Endodermal cell (in vitro differentiated cells): ENCODE measurements at regions not wholly inside any gene's neighbourhood (a gene's known extent, or its start where the extent isn't known, plus 50 kb on each side); places are given as distances from the start of the nearest gene placed in this dataset.
"Not testable (repeated sequence)": the region's sequence is repeated elsewhere in the genome, so short reads cannot be mapped to it uniquely, and the experiment has no call there.

ENCODE experiments used
- DNase-seq: peaks from one replicate; pipeline ENCODE4 v3.0.0-alpha.2; 2017
- H3K27ac ChIP-seq: 2 replicates; pipeline ENCODE4 v1.5.1; 2013; ENCODE audit warnings: mild to moderate bottlenecking, low read depth, low read length, moderate library complexity
- H3K27me3 ChIP-seq: 2 replicates; pipeline ENCODE4 v1.6.1; 2013; ENCODE audit warnings: mild to moderate bottlenecking, low read length, moderate library complexity; ENCODE audit not compliant: insufficient read depth, control insufficient read depth, poor library complexity, severe bottlenecking
- H3K36me3 ChIP-seq: 2 replicates; pipeline ENCODE4 v1.7.0; 2013; ENCODE audit warnings: mild to moderate bottlenecking, low read length, moderate library complexity; ENCODE audit not compliant: control insufficient read depth, insufficient read depth
- H3K4me1 ChIP-seq: one replicate; pipeline ENCODE4 v1.7.0; 2013; ENCODE audit warnings: low read length; ENCODE audit not compliant: control insufficient read depth, insufficient read depth
- H3K4me3 ChIP-seq: 2 replicates; pipeline ENCODE4 v1.5.1; 2013; ENCODE audit warnings: mild to moderate bottlenecking, low read length, moderate library complexity
- H3K9ac ChIP-seq: 2 replicates; pipeline ENCODE4 v1.6.1; 2013; ENCODE audit warnings: mild to moderate bottlenecking, low read length, moderate library complexity; ENCODE audit not compliant: poor library complexity, severe bottlenecking; ENCODE audit errors: extremely low read depth
- H3K9me3 ChIP-seq: 2 replicates; pipeline ENCODE4 v1.6.1; 2013; ENCODE audit warnings: mild to moderate bottlenecking, low read length, moderate library complexity; ENCODE audit not compliant: control insufficient read depth
- H3K27ac Mint-ChIP-seq: 2 replicates; pipeline ENCODE4 v1.8.0; 2020; ENCODE audit warnings: mixed read lengths
- H3K27me3 Mint-ChIP-seq: 2 replicates; pipeline ENCODE4 v1.8.0; 2021; ENCODE audit warnings: mild to moderate bottlenecking, mixed read lengths; ENCODE audit not compliant: insufficient read depth
- H3K36me3 Mint-ChIP-seq: 2 replicates; pipeline ENCODE4 v1.8.0; 2020; ENCODE audit warnings: low read depth, mixed read lengths
- H3K4me1 Mint-ChIP-seq: 2 replicates; pipeline ENCODE4 v1.8.0; 2020; ENCODE audit warnings: mixed read lengths
- H3K4me3 Mint-ChIP-seq: 2 replicates; pipeline ENCODE4 v1.8.0; 2020; ENCODE audit warnings: mild to moderate bottlenecking, moderate library complexity, mixed read lengths
- H3K9me3 Mint-ChIP-seq: 2 replicates; pipeline ENCODE4 v1.8.0; 2020; ENCODE audit warnings: mild to moderate bottlenecking, mixed read lengths
- CTCF ChIP-seq: fragments of 200-600 bp; sonication (generic); conservative IDR thresholded peaks from 2 replicates; pipeline ENCODE4 v1.5.0; 2021; ENCODE audit warnings: antibody characterized with exemption, mild to moderate bottlenecking
- WGBS, 2 experiments: methylation state at CpG; one replicate each; pipeline versions ENCODE4 v1.1.5 to v1.1.7; 2013; ENCODE audit warnings: missing lambda C conversion rate in 2 of 2, mixed read lengths in 1 of 2; ENCODE audit not compliant: insufficient coverage in 1 of 2, insufficient read length in 1 of 2; 5-methylcytosine and 5-hydroxymethylcytosine counted together

GRCh38 chrX:40808203-40808602 is 72.9 kb upstream of the MED14 start:
- WGBS, 2 experiments, result 96% methylated on average over 2 of the region's 2 CpGs; no CpG with 5 or more reads in 1 of the 2 experiments
- no peak for TF ChIP-seq CTCF
- Histone ChIP-seq H3K9ac (no peak overlapping the region), H3K36me3 (no peaks in the 10 kb centered on the region), H3K4me1 (no peaks in the 10 kb centered on the region), H3K9me3 (no peaks in the 10 kb centered on the region), H3K27ac (no peak overlapping the region), H3K4me3 (no peak overlapping the region), H3K27me3 (no peaks in the 10 kb centered on the region)
- Mint-ChIP-seq H3K27me3 (no peaks in the 10 kb centered on the region), H3K27ac (no peak overlapping the region), H3K36me3 (no peaks in the 10 kb centered on the region), H3K9me3 (peaks cover 34% of the 10 kb centered on the region), H3K4me1 (peaks cover 6% of the 10 kb centered on the region), H3K4me3 (no peak overlapping the region)
- DNase-seq, result no peak

- H3K9ac ChIP-seq, result no peak overlapping the region
- H3K9me3 ChIP-seq, result no peaks in the 10 kb centered on the region
- no peak overlapping the region for H3K4me3 Mint-ChIP-seq
- H3K27me3 ChIP-seq, result no peaks in the 10 kb centered on the region
- H3K27me3 Mint-ChIP-seq, result no peaks in the 10 kb centered on the region
- H3K36me3 ChIP-seq, result no peaks in the 10 kb centered on the region
- H3K27ac Mint-ChIP-seq, result no peak overlapping the region
- peaks cover 43% of the 10 kb centered on the region for H3K9me3 Mint-ChIP-seq
- DNase-seq, result no peak
- no peaks in the 10 kb centered on the region for H3K36me3 Mint-ChIP-seq
- no peak overlapping the region for H3K4me3 ChIP-seq
- no peaks in the 10 kb centered on the region for H3K4me1 ChIP-seq
- H3K4me1 Mint-ChIP-seq, result peaks cover 6% of the 10 kb centered on the region
- H3K27ac ChIP-seq, result no peak overlapping the region
- TF ChIP-seq CTCF, result no peak
Observed at GRCh38 chrX:40809210-40809609, 73.9 kb upstream of the MED14 start.

- H3K9me3 ChIP-seq, H3K27ac Mint-ChIP-seq, H3K4me3 ChIP-seq, H3K27ac ChIP-seq, DNase-seq, H3K4me1 ChIP-seq, H3K36me3 Mint-ChIP-seq, H3K27me3 ChIP-seq, H3K27me3 Mint-ChIP-seq, H3K4me1 Mint-ChIP-seq, H3K36me3 ChIP-seq, H3K9ac ChIP-seq, H3K4me3 Mint-ChIP-seq: not testable (repeated sequence)
- H3K9me3 Mint-ChIP-seq, result peaks cover 61% of the 10 kb centered on the region
Observed at GRCh38 chrX:40815045-40815444, 79.7 kb upstream of the MED14 start.

- Mint-ChIP-seq H3K4me3 (no peak overlapping the region), H3K27me3 (no peaks in the 10 kb centered on the region), H3K36me3 (no peaks in the 10 kb centered on the region), H3K27ac (no peak overlapping the region), H3K4me1 (no peaks in the 10 kb centered on the region), H3K9me3 (peaks cover 65% of the 10 kb centered on the region)
- Histone ChIP-seq H3K4me1 (no peaks in the 10 kb centered on the region), H3K9ac (no peak overlapping the region), H3K9me3 (no peaks in the 10 kb centered on the region), H3K27ac (no peak overlapping the region), H3K36me3 (no peaks in the 10 kb centered on the region), H3K27me3 (no peaks in the 10 kb centered on the region), H3K4me3 (no peak overlapping the region)
- no peak for TF ChIP-seq CTCF
- peak; percentile 61 for DNase-seq
- WGBS, 2 experiments, result 67 to 72% methylated on average over 1 to 6 of the region's 6 CpGs
Observed at GRCh38 chrX:40816906-40817305, 81.6 kb upstream of the MED14 start.
